ENCODE measurements at regions not wholly inside any gene's neighbourhood (a gene's known extent, or its start where the extent isn't known, plus 50 kb on each side); places are given as distances from the start of the nearest gene placed in this dataset.

- DNase-seq (ENCODE audit: low read depth in 2 of 2): no peak
Observed at GRCh38 chr3:76415384-76415783, 624.5 kb upstream of the ROBO2 start.

DNA sequence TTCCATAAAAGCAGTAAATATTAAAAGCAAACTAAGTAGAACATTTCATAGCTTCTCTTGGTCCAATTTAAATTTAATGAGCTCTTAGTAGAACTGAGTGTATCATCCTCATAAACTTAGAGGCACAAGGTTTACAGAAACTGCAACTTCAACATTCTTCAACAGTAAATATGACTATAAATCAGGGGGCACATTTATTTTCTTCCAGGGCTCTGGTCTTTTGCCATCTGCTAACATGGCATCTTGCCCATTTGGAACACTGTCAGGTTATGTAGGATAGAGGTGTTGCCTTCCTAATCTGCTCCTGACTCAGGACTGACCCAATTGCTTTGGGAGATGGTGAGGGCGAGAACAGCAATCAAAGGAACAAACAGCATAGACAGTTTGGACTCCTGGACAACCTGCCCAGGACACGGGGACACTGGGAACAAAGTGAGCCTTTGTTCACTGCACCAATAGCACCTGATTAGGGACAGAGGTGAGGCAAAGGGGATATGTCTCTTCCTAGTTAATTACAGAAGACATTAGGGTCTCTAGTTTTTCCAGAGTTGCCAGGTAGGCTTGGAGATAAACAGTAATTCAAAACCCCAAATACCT is 610.2 kb upstream of the ROBO2 start:
- DNase-seq (ENCODE audit: low read depth in 2 of 2): no peak

GRCh38 chr3:76432396-76432795 is 607.5 kb upstream of the ROBO2 start:
- no peak for DNase-seq (ENCODE audit: low read depth in 2 of 2)

DNA sequence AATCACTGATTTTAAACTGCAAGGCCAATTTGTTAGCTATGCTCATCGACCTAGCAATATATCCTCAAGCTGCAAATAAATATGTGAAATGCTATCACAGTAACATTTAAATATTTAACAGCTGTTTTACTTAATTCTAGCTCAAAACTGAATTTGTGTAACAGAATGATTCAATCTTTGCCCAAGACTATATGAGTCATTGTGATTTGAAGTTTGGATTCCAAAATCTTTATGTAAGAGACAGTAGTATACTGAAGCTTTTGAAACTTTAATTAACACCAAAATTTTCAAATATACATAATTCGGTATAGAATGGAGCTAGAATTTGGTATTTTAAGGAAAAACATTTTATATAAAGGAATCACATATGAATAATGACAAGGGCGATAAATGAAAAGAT is 603.0 kb upstream of the ROBO2 start:
- no peak for DNase-seq (ENCODE audit: low read depth in 2 of 2)

DNA sequence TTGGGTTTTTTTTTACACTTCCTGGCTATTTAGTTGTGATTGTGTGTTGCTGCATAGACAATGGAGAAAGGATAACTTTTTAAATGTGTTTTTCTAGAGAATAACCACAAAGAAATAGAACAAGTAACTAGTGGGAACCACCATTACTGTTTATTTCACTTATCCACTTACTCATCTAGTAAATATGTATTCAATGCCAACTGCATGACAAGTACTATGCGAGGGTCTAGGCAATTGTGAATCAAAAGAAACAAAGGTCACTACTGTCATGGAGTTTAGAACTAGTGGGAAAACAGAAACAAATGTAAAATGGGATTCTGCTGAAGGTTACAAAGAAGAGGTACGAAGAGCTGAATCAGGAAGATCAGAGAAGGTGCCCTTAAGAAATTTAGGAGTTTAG is 600.9 kb upstream of the ROBO2 start:
- no peak for DNase-seq (ENCODE audit: low read depth in 2 of 2)

DNA sequence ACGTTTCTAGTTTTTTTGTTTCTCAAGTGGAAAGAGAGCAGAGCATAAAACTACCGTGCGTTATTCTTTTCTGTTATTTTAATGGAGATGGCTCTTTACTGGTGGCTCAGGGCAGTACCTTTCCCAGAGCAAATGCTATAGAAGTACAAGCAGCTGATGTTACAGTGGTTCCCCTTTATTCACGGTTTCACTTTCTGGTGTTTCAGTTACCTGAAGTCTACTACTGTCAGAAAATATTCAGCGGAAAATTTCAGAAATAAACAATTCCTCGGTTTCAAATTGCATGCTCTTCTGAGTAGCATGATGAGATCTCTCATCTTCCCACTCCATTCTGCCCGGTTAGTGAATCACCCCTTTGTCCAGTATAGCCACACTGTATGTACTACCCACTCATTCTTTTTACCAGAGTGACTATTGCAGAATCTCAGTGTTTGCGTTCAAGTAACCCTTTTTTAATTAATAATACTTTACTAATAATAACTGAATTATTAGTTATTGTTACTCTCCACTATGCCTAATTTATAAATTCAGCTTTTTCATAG is 597.5 kb upstream of the ROBO2 start:
- DNase-seq (ENCODE audit: low read depth in 2 of 2): no peak

- no peak for DNase-seq (ENCODE audit: low read depth in 2 of 2)
Observed at GRCh38 chr3:76456322-76456721, 583.6 kb upstream of the ROBO2 start.

GRCh38 chr3:76463501-76463900 is 576.4 kb upstream of the ROBO2 start:
- no peak for DNase-seq (ENCODE audit: low read depth in 2 of 2)

DNA sequence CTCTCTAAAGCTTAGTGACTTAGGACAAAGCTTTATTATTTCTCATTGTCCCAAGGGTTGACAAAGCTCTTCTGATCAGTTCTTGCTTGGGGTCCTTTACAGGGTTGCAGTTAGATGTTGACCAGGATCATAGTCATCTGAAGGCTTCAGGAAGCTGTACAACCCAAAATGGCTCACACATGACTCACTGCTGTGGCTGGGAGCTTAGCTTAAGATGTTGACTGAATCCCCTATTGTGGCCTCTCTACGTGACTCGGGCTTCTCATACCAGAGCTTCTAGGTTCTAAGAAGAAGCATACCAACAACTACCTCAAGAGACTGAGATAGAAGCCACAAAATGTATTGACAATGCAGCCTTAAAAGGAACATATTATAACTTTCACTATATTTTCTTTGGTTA is 569.6 kb upstream of the ROBO2 start:
- no peak for DNase-seq (ENCODE audit: low read depth in 2 of 2)

DNA sequence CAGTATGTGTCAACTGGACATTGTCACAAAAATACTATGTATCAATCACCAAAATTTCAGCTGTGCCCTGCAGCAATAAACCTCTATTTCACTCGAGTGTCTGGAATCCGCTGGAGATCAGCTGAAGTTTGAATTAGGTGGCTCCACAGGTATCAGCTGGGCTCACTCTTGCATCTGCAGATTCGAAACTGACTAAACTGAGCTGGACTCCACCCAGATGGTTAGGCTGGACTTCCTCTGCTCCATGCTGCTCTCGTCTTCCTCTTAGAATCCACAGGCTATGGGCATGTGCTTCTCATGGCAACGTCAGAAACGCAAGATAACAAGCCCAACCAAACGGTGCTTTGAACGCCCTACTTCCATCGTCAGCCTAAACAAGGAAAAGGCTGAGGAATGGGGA is 565.3 kb upstream of the ROBO2 start:
- DNase-seq (ENCODE audit: low read depth in 2 of 2): no peak

GRCh38 chr3:76479161-76479650 is 560.7 kb upstream of the ROBO2 start:
- DNase-seq (ENCODE audit: low read depth in 2 of 2): no peak

GRCh38 chr3:76482510-76482909 is 557.4 kb upstream of the ROBO2 start:
- DNase-seq (ENCODE audit: low read depth in 2 of 2): no peak

- DNase-seq (ENCODE audit: low read depth in 2 of 2): no peak
Observed at GRCh38 chr3:76487446-76487845, 552.5 kb upstream of the ROBO2 start.

GRCh38 chr3:76490064-76490463 is 549.8 kb upstream of the ROBO2 start:
- no peak for DNase-seq (ENCODE audit: low read depth in 2 of 2)

DNA sequence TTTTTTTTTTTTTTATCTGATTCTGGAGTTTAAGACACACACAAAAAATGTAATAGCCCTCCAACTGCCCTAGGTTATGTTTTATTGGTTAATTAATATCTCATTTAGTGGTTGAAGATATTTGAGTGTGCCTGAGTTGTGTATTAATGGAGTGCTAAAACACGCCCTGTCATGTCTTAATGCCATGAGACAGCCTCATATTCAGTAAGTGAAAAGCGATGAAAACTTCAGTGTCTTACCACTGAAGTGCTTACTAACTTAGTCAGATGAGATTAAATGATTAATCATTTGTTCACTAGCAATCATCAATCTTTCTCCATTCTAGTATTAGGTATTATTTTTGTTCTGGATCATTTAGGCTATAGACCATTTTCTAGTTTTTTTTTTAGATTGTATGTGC is 544.7 kb upstream of the ROBO2 start:
- no peak for DNase-seq (ENCODE audit: low read depth in 2 of 2)

GRCh38 chr3:76497636-76498035 is 542.3 kb upstream of the ROBO2 start:
- DNase-seq (ENCODE audit: low read depth in 2 of 2): no peak

GRCh38 chr3:76500746-76501275 is 539.1 kb upstream of the ROBO2 start:
- DNase-seq (ENCODE audit: low read depth in 2 of 2): no peak

DNA sequence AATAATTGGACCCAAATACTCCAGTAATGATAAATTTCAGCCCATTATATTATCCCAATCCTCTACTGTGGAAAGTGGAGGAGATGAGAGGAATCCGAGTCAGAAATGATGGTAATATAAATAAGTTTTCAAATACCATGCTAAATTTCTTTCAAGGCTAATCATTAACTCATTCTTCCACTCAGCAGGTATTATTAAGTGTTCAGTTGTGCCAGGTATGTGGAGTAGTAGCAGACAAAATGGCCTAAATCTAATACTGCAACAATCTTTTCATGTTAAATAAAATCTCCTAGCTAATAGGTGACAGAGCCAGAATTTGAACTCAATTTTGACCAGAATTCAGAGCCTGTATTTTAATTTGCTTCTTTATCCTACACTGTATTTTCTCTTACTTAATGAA is 538.6 kb upstream of the ROBO2 start:
- DNase-seq (ENCODE audit: low read depth in 2 of 2): no peak

DNA sequence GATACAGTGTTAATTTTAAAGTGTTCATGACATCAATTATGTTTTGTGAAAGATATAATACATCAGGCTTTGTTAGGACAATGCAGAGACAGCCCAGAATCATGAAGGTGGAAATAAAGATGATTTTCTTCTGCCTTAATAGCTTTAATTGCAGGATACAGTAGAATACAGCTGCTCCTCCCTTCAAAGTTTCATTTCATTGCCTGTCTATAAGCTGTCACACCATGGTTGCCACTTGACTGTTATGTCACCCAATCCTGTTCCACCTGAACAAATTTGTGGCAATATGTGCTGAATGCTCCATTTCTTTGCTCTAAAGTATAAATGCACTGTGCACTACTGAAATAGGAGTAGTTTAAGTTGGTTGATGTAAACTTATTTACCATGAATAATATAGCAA is 537.8 kb upstream of the ROBO2 start:
- no peak for DNase-seq (ENCODE audit: low read depth in 2 of 2)

- no peak for DNase-seq (ENCODE audit: low read depth in 2 of 2)
Observed at GRCh38 chr3:76505202-76505845, 534.6 kb upstream of the ROBO2 start.

DNA sequence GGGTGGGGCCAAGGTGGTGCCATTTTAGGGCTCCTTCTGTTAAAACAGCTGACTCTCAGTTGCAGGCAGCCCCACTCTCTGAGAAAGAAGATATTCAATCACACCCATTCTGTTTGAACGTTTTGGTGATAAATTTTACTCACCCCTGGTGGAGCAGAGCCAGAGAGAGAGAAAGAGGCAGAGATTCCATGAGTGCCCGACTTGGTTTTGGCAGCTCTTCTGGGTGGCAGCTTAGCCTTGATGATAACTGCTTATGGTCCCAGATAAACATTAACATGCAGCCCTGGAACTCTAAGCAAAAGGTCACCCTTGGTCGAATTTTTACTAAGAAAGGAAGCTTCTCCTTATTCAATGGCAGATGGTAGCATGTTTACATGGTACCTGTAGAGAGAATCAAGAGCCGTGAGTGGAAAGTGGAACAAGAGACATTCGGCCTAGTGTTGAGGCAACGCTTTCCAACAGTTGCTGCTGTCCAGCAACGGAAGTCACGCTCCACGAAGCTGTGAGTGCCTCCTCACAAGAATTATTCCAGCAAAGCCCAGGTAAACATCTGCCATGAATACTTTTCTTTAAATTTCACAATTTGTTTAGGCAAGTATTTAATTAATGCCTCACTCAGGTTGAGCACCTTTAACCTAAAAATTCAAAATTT is 530.6 kb upstream of the ROBO2 start:
- no peak for DNase-seq (ENCODE audit: low read depth in 2 of 2)

GRCh38 chr3:76514836-76515235 is 525.1 kb upstream of the ROBO2 start:
- DNase-seq (ENCODE audit: low read depth in 2 of 2): no peak

DNA sequence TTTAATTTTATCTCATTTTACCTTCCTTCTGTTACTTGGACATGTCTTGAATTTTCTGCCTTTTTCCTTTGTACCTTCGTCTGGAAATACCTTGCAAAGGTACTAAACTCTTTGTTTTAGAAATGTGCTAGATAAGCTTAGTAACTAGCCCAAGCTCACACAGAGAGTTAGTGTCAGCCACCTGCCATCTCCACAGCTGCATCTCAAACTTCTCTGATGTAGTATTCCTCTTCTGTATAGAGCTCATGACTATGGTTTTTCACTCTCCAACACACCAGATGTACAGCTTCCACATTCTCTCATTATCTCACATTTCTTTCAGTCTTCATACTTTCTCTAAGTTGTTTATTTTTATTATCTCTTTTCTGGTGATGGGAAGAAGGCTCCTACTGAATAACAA is 516.6 kb upstream of the ROBO2 start:
- DNase-seq (ENCODE audit: low read depth in 2 of 2): no peak
